ENCODE measurements at regions not wholly inside any gene's neighbourhood (a gene's known extent, or its start where the extent isn't known, plus 50 kb on each side); places are given as distances from the start of the nearest gene placed in this dataset.
"Not testable (repeated sequence)": the region's sequence is repeated elsewhere in the genome, so short reads cannot be mapped to it uniquely, and the experiment has no call there.

DNA sequence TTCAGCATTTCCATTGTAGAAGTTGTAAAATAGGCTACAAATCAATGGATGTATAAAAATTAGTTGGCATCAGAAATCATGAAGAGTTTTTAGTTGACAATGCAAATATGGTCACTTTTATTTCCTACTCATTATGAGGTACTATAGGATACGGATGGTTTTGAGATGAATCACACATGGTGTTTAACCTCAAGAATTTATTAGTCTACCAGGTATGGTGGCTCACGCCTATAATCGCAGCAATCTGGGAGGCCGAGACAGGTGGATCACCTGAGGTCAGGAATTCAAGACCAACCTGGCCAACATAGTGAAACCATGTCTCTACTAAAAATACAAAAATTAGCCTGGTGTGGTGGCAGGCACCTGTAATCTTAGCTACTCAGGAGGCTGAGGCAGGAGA, 1119.0 kb downstream of the NXPH1 start:
- not testable (repeated sequence) for TF ChIP-seq CTCF, POLR2A, POLR2AphosphoS5 (IDR thresholded peaks at IDR 0.05)
